ENCODE measurements at regions not wholly inside any gene's neighbourhood (a gene's known extent, or its start where the extent isn't known, plus 50 kb on each side); places are given as distances from the start of the nearest gene placed in this dataset.

- DNase-seq (ENCODE audit: low spot score) = peak; percentile 82
These were observed 55.1 kb downstream of the CYCS start for GRCh38 chr7:25069900-25070443.

- peak; percentile 27 for DNase-seq (ENCODE audit: low spot score)
These were observed 56.4 kb downstream of the CYCS start for GRCh38 chr7:25068502-25069213.

- no peak for DNase-seq (ENCODE audit: low spot score)
These were observed 57.1 kb downstream of the CYCS start for GRCh38 chr7:25067726-25068501.

- DNase-seq (ENCODE audit: low spot score) = no peak
These were observed 58.8 kb downstream of the CYCS start for GRCh38 chr7:25066253-25066652.

GRCh38 chr7:25062380-25062779, 62.7 kb downstream of the CYCS start:
- DNase-seq (ENCODE audit: low spot score) = no peak

- no peak for DNase-seq (ENCODE audit: low spot score)
These were observed 64.5 kb downstream of the CYCS start for GRCh38 chr7:25060487-25061055.

GRCh38 chr7:25059576-25059975, 65.5 kb downstream of the CYCS start:
- no peak for DNase-seq (ENCODE audit: low spot score)

GRCh38 chr7:25056368-25056767, 68.7 kb downstream of the CYCS start:
- DNase-seq (ENCODE audit: low spot score) = no peak

- no peak for DNase-seq (ENCODE audit: low spot score)
These were observed 69.4 kb downstream of the CYCS start for GRCh38 chr7:25055520-25056220.

GRCh38 chr7:25054819-25055519, 70.1 kb downstream of the CYCS start:
- DNase-seq (ENCODE audit: low spot score) = no peak

GRCh38 chr7:25050223-25050622, 70.2 kb upstream of the OSBPL3 start:
- DNase-seq (ENCODE audit: low spot score) = no peak

- no peak for DNase-seq (ENCODE audit: low spot score)
These were observed 68.5 kb upstream of the OSBPL3 start for GRCh38 chr7:25048444-25048834.

GRCh38 chr7:25047571-25048443, 67.8 kb upstream of the OSBPL3 start:
- peak; percentile 30 for DNase-seq (ENCODE audit: low spot score)

GRCh38 chr7:25037325-25037724, 57.3 kb upstream of the OSBPL3 start:
- no peak for DNase-seq (ENCODE audit: low spot score)

- DNase-seq (ENCODE audit: low spot score) = no peak
These were observed 55.3 kb upstream of the OSBPL3 start for GRCh38 chr7:25035274-25035673.

GRCh38 chr7:25034136-25034535, 54.2 kb upstream of the OSBPL3 start:
- DNase-seq (ENCODE audit: low spot score) = no peak

GRCh38 chr7:25032774-25033743, 53.1 kb upstream of the OSBPL3 start:
- peak; percentile 24 for DNase-seq (ENCODE audit: low spot score)

GRCh38 chr7:25031432-25031831, 51.5 kb upstream of the OSBPL3 start:
- peak; percentile 91 for DNase-seq (ENCODE audit: low spot score)

GRCh38 chr7:25031007-25031406, 51.0 kb upstream of the OSBPL3 start:
- peak; percentile 29 for DNase-seq (ENCODE audit: low spot score)
